H1 (cell line): ENCODE measurements at regions not wholly inside any gene's neighbourhood (a gene's known extent, or its start where the extent isn't known, plus 50 kb on each side); places are given as distances from the start of the nearest gene placed in this dataset.

Experiments
- CTCF ChIA-PET: fragments of 300-600 bp; sonication (Branson Sonifier 250); formaldehyde crosslinking; loops from one replicate; lab custom pipeline; 2021; ENCODE audit not compliant: partially characterized antibody; lab: Charles Lee
- POLR2A ChIA-PET: fragments of 300-600 bp; sonication (Branson Sonifier 250); formaldehyde crosslinking; loops from one replicate; lab custom pipeline; 2021; ENCODE audit warnings: inconsistent platforms; ENCODE audit not compliant: partially characterized antibody; lab: Charles Lee
- DNase-seq, 2 experiments: peaks; one replicate each; pipeline versions ENCODE4 v3.0.0 to v3.0.0-alpha.2; 2010 to 2022; ENCODE audit warnings: low spot score in 2 of 2, low read depth in 1 of 2, mixed read lengths in 1 of 2
- FAIRE-seq: peaks from 2 replicates; lab custom pipeline; 2011; peaks lifted over from hg19 to GRCh38; lab: Jason Lieb, UNC
- H2AFZ ChIP-seq: 2 replicates; pipeline ENCODE4 v1.8.1; 2012; ENCODE audit warnings: low read length, inconsistent platforms
- H2AK5ac ChIP-seq: 2 replicates; pipeline ENCODE4 v1.6.1; 2013; ENCODE audit warnings: low read depth, low read length
- H2BK120ac ChIP-seq: replicated peaks from 2 replicates; pipeline ENCODE3; 2013; ENCODE audit warnings: low read depth, low read length, inconsistent platforms
- H2BK12ac ChIP-seq: 2 replicates; pipeline ENCODE4 v1.6.1; 2013; ENCODE audit warnings: low read depth, low read length
- H2BK15ac ChIP-seq: 2 replicates; pipeline ENCODE4 v1.6.1; 2013; ENCODE audit warnings: low read length
- H2BK20ac ChIP-seq: 2 replicates; pipeline ENCODE4 v1.6.1; 2013; ENCODE audit warnings: low read length
- H2BK5ac ChIP-seq: 2 replicates; pipeline ENCODE4 v1.6.1; 2013; ENCODE audit warnings: low read depth, low read length
- H3K14ac ChIP-seq: 2 replicates; pipeline ENCODE4 v1.6.1; 2013; ENCODE audit warnings: inconsistent platforms; ENCODE audit not compliant: insufficient read length
- H3K18ac ChIP-seq: 2 replicates; pipeline ENCODE4 v1.6.1; 2013; ENCODE audit warnings: low read length; ENCODE audit errors: extremely low read depth
- H3K23ac ChIP-seq: 2 replicates; pipeline ENCODE4 v1.6.1; 2013; ENCODE audit warnings: inconsistent platforms; ENCODE audit not compliant: insufficient read length
- H3K23me2 ChIP-seq: 2 replicates; pipeline ENCODE4 v1.6.1; 2013; ENCODE audit warnings: low read depth, low read length
- H3K27ac ChIP-seq: 2 replicates; pipeline ENCODE4 v1.6.1; 2011; ENCODE audit warnings: low read depth, low read length, inconsistent platforms
- H3K27me3 ChIP-seq, 4 experiments: replicated peaks in 1 of 4; 1 replicate in 1 of 4; 2 replicates in 3 of 4; pipeline versions ENCODE4 v1.6.1 to v1.8.1; 2011 to 2013; ENCODE audit warnings: low read length in 3 of 4, mild to moderate bottlenecking in 3 of 4, inconsistent platforms in 2 of 4, mixed read lengths in 2 of 4, moderate library complexity in 1 of 4; ENCODE audit not compliant: control insufficient read depth in 3 of 4, insufficient read depth in 3 of 4; ENCODE audit errors: extremely low read depth in 1 of 4
- H3K36me3 ChIP-seq, 4 experiments: 2 replicates each; pipeline versions ENCODE4 v1.6.1 to v1.8.1; 2011 to 2013; ENCODE audit warnings: mild to moderate bottlenecking in 4 of 4, low read length in 3 of 4, moderate library complexity in 2 of 4, control low read depth in 1 of 4, inconsistent platforms in 1 of 4; ENCODE audit not compliant: insufficient read depth in 4 of 4, control insufficient read depth in 2 of 4
- H3K4ac ChIP-seq: replicated peaks from 2 replicates; pipeline ENCODE3; 2013; ENCODE audit warnings: low read length, low read depth, mixed read lengths, inconsistent platforms; ENCODE audit not compliant: insufficient read length
- H3K4me1 ChIP-seq, 4 experiments: replicated peaks in 1 of 4; 1 replicate in 1 of 4; 2 replicates in 3 of 4; pipeline versions ENCODE4 v1.6.1 to v1.8.1; 2011 to 2013; ENCODE audit warnings: low read length in 3 of 4, inconsistent platforms in 2 of 4, mixed read lengths in 1 of 4; ENCODE audit not compliant: insufficient read depth in 4 of 4, control insufficient read depth in 3 of 4
- H3K4me2 ChIP-seq, 2 experiments: 2 replicates each; pipeline versions ENCODE4 v1.6.1 to v1.8.1; 2011 to 2013; ENCODE audit warnings: low read depth in 2 of 2, low read length in 2 of 2, control low read depth in 1 of 2, inconsistent platforms in 1 of 2, mild to moderate bottlenecking in 1 of 2; ENCODE audit not compliant: insufficient read depth in 1 of 2
- H3K4me3 ChIP-seq, 4 experiments: fragments of 200-600, 300-600 bp in 1 of 4; sonication (generic), shearing (Covaris generic), sonication (Bioruptor Twin) in 1 of 4; 2 replicates each; pipeline versions ENCODE4 v1.5.1 to v1.8.1; 2011 to 2016; ENCODE audit warnings: low read length in 4 of 4, low read depth in 3 of 4, control low read depth in 2 of 4, inconsistent platforms in 2 of 4, mild to moderate bottlenecking in 2 of 4, mixed read lengths in 1 of 4, moderate library complexity in 1 of 4; ENCODE audit not compliant: insufficient read depth in 2 of 4; ENCODE audit errors: extremely low read depth in 1 of 4
- H3K56ac ChIP-seq: replicated peaks from 2 replicates; pipeline ENCODE3; 2013; ENCODE audit warnings: low read depth, mild to moderate bottlenecking, mixed read lengths, low read length, inconsistent platforms; ENCODE audit not compliant: insufficient read length
- H3K79me1 ChIP-seq: 2 replicates; pipeline ENCODE4 v1.6.1; 2013; ENCODE audit warnings: low read depth, low read length, control low read depth
- H3K79me2 ChIP-seq, 2 experiments: 2 replicates each; pipeline versions ENCODE4 v1.6.1 to v1.8.1; 2012 to 2013; ENCODE audit warnings: low read length in 2 of 2, mild to moderate bottlenecking in 2 of 2, inconsistent platforms in 1 of 2; ENCODE audit not compliant: insufficient read depth in 2 of 2, control insufficient read depth in 1 of 2
- H3K9ac ChIP-seq, 4 experiments: replicated peaks in 1 of 4; 1 replicate in 1 of 4; 2 replicates in 3 of 4; pipeline versions ENCODE4 v1.6.1 to v1.8.1; 2011 to 2013; ENCODE audit warnings: low read depth in 3 of 4, low read length in 3 of 4, control low read depth in 2 of 4, mild to moderate bottlenecking in 2 of 4, moderate library complexity in 2 of 4, inconsistent platforms in 1 of 4; ENCODE audit errors: extremely low read depth in 1 of 4
- H3K9me3 ChIP-seq, 2 experiments: 2 replicates each; pipeline versions ENCODE4 v1.6.1 to v1.8.1; 2012 to 2013; ENCODE audit warnings: mild to moderate bottlenecking in 2 of 2, moderate library complexity in 2 of 2, control low read depth in 1 of 2, inconsistent platforms in 1 of 2, low read depth in 1 of 2, low read length in 1 of 2, mixed read lengths in 1 of 2; ENCODE audit not compliant: insufficient read depth in 2 of 2
- H4K20me1 ChIP-seq, 2 experiments: replicated peaks in 1 of 2; 2 replicates each; pipeline versions ENCODE3 to v1.8.1; 2011 to 2013; ENCODE audit warnings: inconsistent platforms in 2 of 2, low read length in 2 of 2, mild to moderate bottlenecking in 1 of 2; ENCODE audit not compliant: insufficient read depth in 2 of 2, control insufficient read depth in 1 of 2
- H4K5ac ChIP-seq: 2 replicates; pipeline ENCODE4 v1.6.1; 2013; ENCODE audit warnings: low read length, low read depth, mixed read lengths, inconsistent platforms; ENCODE audit not compliant: insufficient read length
- H4K8ac ChIP-seq: 2 replicates; pipeline ENCODE4 v1.8.0; 2013; ENCODE audit warnings: mild to moderate bottlenecking, moderate library complexity, low read length, inconsistent platforms; ENCODE audit not compliant: insufficient read depth; ENCODE audit errors: extremely low read depth
- H4K91ac ChIP-seq: replicated peaks from 2 replicates; pipeline ENCODE3; 2013; ENCODE audit warnings: low read length, mixed read lengths, inconsistent platforms; ENCODE audit not compliant: insufficient read length
- BRCA1 ChIP-seq: IDR thresholded peaks from 2 replicates; pipeline ENCODE4 v1.6.1; 2012; ENCODE audit warnings: low read depth, low read length, improper control_type of control experiment
- CTCF ChIP-seq, 3 experiments: IDR thresholded peaks; 1 replicate in 2 of 3; 2 replicates in 1 of 3; pipeline versions ENCODE4 v1.5.1 to v1.6.1; 2011; ENCODE audit warnings: low read length in 3 of 3, mild to moderate bottlenecking in 3 of 3, inconsistent platforms in 2 of 3, low read depth in 1 of 3, moderate library complexity in 1 of 3; ENCODE audit not compliant: insufficient read depth in 1 of 3; ENCODE audit errors: control extremely low read depth in 1 of 3
- MAX ChIP-seq: IDR thresholded peaks from 2 replicates; pipeline ENCODE4 v1.6.1; 2012; ENCODE audit warnings: inconsistent platforms
- POLR2AphosphoS5 ChIP-seq: IDR thresholded peaks from 2 replicates; pipeline ENCODE4 v1.6.1; 2011; ENCODE audit warnings: low read depth, low read length
- RAD21 ChIP-seq, 2 experiments: IDR thresholded peaks in 1 of 2; conservative IDR thresholded peaks in 1 of 2; 2 replicates each; pipeline ENCODE4 v1.6.1; 2011; ENCODE audit warnings: low read depth in 2 of 2, low read length in 2 of 2, improper control_type of control experiment in 1 of 2, inconsistent platforms in 1 of 2, mild to moderate bottlenecking in 1 of 2, moderate library complexity in 1 of 2
- RBBP5 ChIP-seq: IDR thresholded peaks from 2 replicates; pipeline ENCODE4 v1.7.1; 2012; ENCODE audit warnings: low read depth, mild to moderate bottlenecking, inconsistent platforms, low read length, moderate library complexity, borderline replicate concordance
- SP4 ChIP-seq: IDR thresholded peaks from 2 replicates; pipeline ENCODE4 v1.6.1; 2012; ENCODE audit warnings: low read length, inconsistent platforms
- WGBS, 2 experiments: shearing (Covaris generic) in 1 of 2; methylation state at CpG; one replicate each; pipeline versions ENCODE4 v1.1.6 to v1.1.7; 2013 to 2015; ENCODE audit warnings: low lambda C conversion rate in 2 of 2, mixed read lengths in 2 of 2, inconsistent platforms in 1 of 2, low coverage in 1 of 2, missing lambda C conversion rate in 1 of 2; ENCODE audit not compliant: insufficient replicate concordance in 2 of 2, insufficient coverage in 1 of 2, insufficient read length in 1 of 2; ENCODE audit errors: extremely low coverage in 1 of 2, missing lambda C conversion rate in 1 of 2; 5-methylcytosine and 5-hydroxymethylcytosine counted together

DNA sequence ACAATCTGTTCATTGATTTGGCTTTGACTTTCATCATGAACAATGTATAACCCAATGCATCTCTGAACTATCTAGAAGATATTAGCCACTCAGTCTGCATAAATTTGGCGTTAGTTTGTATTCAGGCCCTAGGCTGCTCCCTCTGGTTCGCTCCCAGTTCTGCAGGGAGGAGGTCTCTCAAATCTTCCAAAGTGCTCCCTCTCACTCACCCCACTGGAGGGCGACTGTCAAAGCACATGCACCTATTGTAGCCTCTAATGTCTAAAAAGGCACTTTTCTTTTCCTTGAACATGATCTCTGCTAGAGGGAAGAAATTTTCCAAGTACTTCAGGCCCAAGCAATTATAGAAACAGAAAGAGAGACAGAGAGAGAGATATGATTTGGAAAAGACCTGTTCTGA is 291.5 kb downstream of the TDRD15 start:
- 53% methylated on average over 3 of the region's 3 CpGs; no CpG with 5 or more reads in 1 of the 2 experiments for WGBS, 2 experiments

More for the DNA sequence above, 291.5 kb downstream of the TDRD15 start:
- ChIA-PET CTCF (interaction anchor here (1.1 to 1.5 kb wide), 5 partner anchors 8 to 312 kb away, joined by 3 to 5 read pairs (median 3); no protein-coding TSS in a partner anchor), POLR2A (interaction anchor here (0.6 kb wide), 1 partner anchor 232 kb away, joined by 4 read pairs; no protein-coding TSS in a partner anchor)
- Histone ChIP-seq H4K91ac (no peak overlapping the region), H3K4ac (no peak overlapping the region), H3K9me3 (no peaks in the 10 kb centered on the region), H2AK5ac (no peak overlapping the region), H2BK5ac (no peak overlapping the region), H3K36me3 (no peaks in the 10 kb centered on the region), H4K20me1 (no peaks in the 10 kb centered on the region), H3K27ac (no peak overlapping the region), H3K56ac (no peak overlapping the region), H3K4me2 (no peak overlapping the region), H3K9ac (no peak overlapping the region), H4K8ac (no peak overlapping the region), H2BK15ac (no peak overlapping the region), H4K5ac (no peak overlapping the region), H2BK120ac (no peak overlapping the region), H3K4me3 (no peak overlapping the region), H3K4me1 (peaks cover 0 to 2% (median 1%) of the 10 kb centered on the region in 4 experiments; a peak in 2 of 7 replicates)
- FAIRE-seq, result peak; percentile 45
- TF ChIP-seq POLR2AphosphoS5 (no peak), RBBP5 (no peak), BRCA1 (no peak), MAX (peak; percentile 58; the same call in 1 of the 2 replicates), RAD21 (IDR thresholded peaks at IDR 0.05 in 1 of 2, conservative IDR thresholded peaks at IDR 0.05 in 1 of 2; ENCODE audit: low read depth in 2 of 2, low read length in 2 of 2) (peak; percentile 65 to 70), SP4 (no peak), CTCF (IDR thresholded peaks at IDR 0.05; ENCODE audit: control extremely low read depth in 1 of 3, insufficient read depth in 1 of 3, low read depth in 1 of 3, low read length in 3 of 3) (peak; percentile 64 to 85 (median 77))
- TF ChIP-seq, all 59 proteins: peak for 3
- H3K18ac ChIP-seq, result no peak overlapping the region
- H2AFZ ChIP-seq, result no peak overlapping the region
- no peaks in the 10 kb centered on the region for H3K79me2 ChIP-seq
- no peaks in the 10 kb centered on the region for H3K23me2 ChIP-seq
- no peak overlapping the region for H3K23ac ChIP-seq
- no peak overlapping the region for H2BK20ac ChIP-seq
- H3K27me3 ChIP-seq, result no peaks in the 10 kb centered on the region
- no peak overlapping the region for H2BK12ac ChIP-seq
- no peaks in the 10 kb centered on the region for H3K79me1 ChIP-seq
- DNase-seq, result no peak
- H3K14ac ChIP-seq, result no peak overlapping the region
